Activated CD4-positive, alpha-beta memory T cell treated with anti-CD3 and anti-CD28 coated beads for 36 hours (primary cell): ENCODE measurements at regions not wholly inside any gene's neighbourhood (a gene's known extent, or its start where the extent isn't known, plus 50 kb on each side); places are given as distances from the start of the nearest gene placed in this dataset.

Experiments used
- CTCF ChIA-PET: fragments of 350-600 bp; sonication (Branson Sonifier 250); formaldehyde crosslinking; loops from one replicate; lab custom pipeline; 2021; ENCODE audit warnings: antibody characterized with exemption, inconsistent platforms; lab: Charles Lee
- POLR2A ChIA-PET: fragments of 350-600 bp; sonication (Branson Sonifier 250); formaldehyde crosslinking; loops from one replicate; lab custom pipeline; 2021; ENCODE audit warnings: antibody characterized with exemption; lab: Charles Lee
- DNase-seq: peaks from one replicate; pipeline ENCODE4 v3.0.0-alpha.2; 2020
- H3K27ac Mint-ChIP-seq: one replicate; pipeline ENCODE4 v1.8.0; 2021; ENCODE audit warnings: mixed read lengths
- H3K27me3 Mint-ChIP-seq: one replicate; pipeline ENCODE4 v1.8.0; 2021; ENCODE audit warnings: mixed read lengths
- H3K36me3 Mint-ChIP-seq: one replicate; pipeline ENCODE4 v1.8.0; 2021; ENCODE audit warnings: mixed read lengths
- H3K4me1 Mint-ChIP-seq: one replicate; pipeline ENCODE4 v1.8.0; 2021; ENCODE audit warnings: low read depth, mixed read lengths
- H3K4me3 Mint-ChIP-seq: one replicate; pipeline ENCODE4 v1.8.0; 2021; ENCODE audit warnings: mild to moderate bottlenecking, mixed read lengths
- H3K9me3 Mint-ChIP-seq: one replicate; pipeline ENCODE4 v1.8.0; 2021; ENCODE audit warnings: mixed read lengths
- intact Hi-C: fragments of 100-400 bp; cut with micrococcal nuclease; formaldehyde crosslinking; loops from one replicate; pipeline ENCODE4 v1.15.1; 2023

DNA sequence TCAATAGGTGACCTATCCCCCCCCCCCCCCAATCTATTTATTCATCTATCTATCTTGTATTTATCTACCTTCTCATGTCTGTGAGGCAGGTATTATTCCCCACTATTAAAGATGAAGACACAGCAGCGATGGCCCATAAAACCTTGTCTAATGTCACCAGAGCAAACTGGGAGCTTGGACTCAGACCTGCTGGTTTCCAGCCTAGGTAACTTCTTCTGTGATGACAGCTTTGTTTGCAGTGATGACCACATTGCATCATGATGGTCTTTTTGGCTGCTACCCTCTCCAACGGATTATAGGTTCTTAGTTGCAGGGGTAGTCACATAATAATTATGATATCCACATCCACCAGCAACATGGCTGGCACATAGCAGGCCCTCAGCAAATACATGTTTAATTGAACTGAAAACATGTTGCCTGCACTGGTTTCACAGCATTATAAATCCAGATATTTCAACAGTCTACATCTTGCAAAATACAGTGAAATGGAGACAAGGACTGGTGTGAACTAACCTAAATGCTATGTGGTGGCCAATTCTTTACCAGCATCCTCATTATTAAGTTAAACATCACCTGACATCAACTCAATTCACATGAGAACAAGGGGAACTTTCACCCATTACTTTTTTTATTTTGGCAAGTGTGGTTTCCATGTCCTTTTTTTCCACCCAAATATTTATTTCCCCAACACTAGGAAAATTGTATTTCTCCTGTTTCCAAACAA lies 712.5 kb upstream of the NRSN1 start:
- H3K27me3 Mint-ChIP-seq = no peaks in the 10 kb centered on the region
- peaks cover 2% of the 10 kb centered on the region for H3K9me3 Mint-ChIP-seq
- no peak overlapping the region for H3K4me3 Mint-ChIP-seq
- H3K36me3 Mint-ChIP-seq = no peaks in the 10 kb centered on the region
- intact Hi-C loops = no loop called here
- ChIA-PET CTCF (no interaction called here), POLR2A (no interaction called here)
- H3K27ac Mint-ChIP-seq = no peak overlapping the region
- DNase-seq = no peak
- H3K4me1 Mint-ChIP-seq = no peaks in the 10 kb centered on the region

DNA sequence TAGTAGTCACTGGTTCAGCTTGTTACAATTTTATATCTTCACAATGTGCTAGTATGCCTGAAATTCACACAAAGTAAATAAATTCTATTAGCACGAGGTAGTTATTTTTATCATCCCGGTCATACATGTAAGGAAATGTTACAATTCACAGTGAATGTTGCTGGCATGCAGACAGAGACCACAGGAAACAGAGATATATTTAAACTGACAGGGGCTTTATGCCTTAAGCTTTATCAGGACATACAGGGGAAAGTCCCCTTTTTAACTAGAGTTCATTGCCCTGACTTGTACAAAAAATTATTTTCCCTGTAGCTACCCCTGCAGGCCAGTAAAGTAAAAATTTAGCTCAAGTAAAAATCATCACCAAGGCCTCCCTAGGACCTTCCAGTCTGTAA lies 712.0 kb upstream of the NRSN1 start:
- no peak overlapping the region for H3K4me3 Mint-ChIP-seq
- H3K36me3 Mint-ChIP-seq = no peaks in the 10 kb centered on the region
- POLR2A ChIA-PET = no interaction called here
- H3K9me3 Mint-ChIP-seq = peaks cover 2% of the 10 kb centered on the region
- intact Hi-C loops = no loop called here
- CTCF ChIA-PET = no interaction called here
- DNase-seq = no peak
- H3K27me3 Mint-ChIP-seq = no peaks in the 10 kb centered on the region
- H3K27ac Mint-ChIP-seq = no peak overlapping the region
- H3K4me1 Mint-ChIP-seq = no peaks in the 10 kb centered on the region

DNA sequence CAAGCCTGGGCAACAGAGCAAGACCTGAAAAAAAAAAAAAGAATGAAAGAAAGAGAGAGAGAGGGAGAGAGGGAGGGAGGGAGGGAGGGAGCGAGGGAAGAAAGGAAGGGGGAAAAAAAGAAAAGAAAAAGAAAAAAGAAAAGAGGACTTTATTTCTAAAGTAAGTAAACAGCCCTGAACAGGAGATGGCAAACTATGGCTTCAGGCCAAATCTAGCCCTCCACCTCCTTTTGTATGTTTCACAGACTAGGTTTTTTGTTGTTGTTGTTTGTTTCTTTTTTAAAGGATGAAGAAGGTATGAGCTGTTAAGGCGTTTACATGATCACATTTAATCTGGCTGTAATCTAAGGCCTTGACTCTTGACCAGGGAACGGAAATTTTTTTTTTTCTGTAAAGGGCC lies 711.1 kb upstream of the NRSN1 start:
- H3K27me3 Mint-ChIP-seq = no peaks in the 10 kb centered on the region
- H3K4me3 Mint-ChIP-seq = no peak overlapping the region
- DNase-seq = no peak
- ChIA-PET CTCF (no interaction called here), POLR2A (no interaction called here)
- H3K4me1 Mint-ChIP-seq = no peaks in the 10 kb centered on the region
- no peaks in the 10 kb centered on the region for H3K36me3 Mint-ChIP-seq
- H3K9me3 Mint-ChIP-seq = peaks cover 2% of the 10 kb centered on the region
- no peak overlapping the region for H3K27ac Mint-ChIP-seq
- intact Hi-C loops = no loop called here

DNA sequence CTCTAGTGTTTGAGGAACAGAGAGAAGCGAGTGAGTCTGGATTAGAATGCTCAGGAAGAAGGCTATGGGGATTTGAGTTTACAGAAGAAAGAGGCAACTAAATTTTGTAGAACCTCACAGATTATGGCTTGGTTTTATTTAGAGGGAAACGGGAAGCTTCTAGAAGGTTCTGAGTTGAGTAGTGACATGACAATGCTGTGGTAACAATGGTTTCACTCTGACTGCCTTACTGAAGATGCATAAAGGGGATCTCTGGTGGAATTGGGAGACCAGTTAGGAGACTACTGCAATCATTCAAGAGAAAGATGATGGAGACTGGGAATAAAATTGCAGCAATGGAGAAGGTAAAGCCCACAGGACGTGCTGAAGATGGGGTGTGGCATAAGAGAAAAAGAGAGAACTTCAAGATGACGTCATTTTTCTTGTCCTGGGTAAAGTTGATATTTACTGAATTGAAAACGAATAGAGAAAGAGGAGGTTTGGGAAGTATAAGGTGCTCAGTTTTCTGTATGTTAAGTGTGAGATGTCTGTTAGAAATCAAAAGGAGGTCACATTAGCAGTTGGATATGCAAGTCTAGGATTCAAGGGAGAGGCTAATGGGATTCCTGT lies 710.1 kb upstream of the NRSN1 start:
- H3K4me1 Mint-ChIP-seq = no peaks in the 10 kb centered on the region
- CTCF ChIA-PET = no interaction called here

DNA sequence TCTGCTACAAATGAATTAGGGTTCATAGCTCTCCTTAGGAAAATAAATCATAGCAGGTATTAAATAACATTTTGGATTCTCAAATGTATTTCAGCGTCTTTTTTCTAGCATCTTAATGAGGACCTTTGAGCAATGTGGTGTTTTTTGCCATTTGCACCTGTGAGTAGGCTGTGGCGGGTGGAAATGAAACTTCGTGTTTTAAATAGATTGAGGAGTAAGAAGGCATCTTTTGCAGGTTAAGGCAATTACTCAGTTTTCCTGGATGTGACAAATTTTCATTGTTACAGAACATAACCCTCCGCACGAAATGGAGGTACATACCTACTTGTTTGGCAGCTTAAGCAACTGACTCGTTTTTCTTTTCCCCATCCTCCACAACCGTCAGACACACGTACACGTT lies 708.9 kb upstream of the NRSN1 start:
- Mint-ChIP-seq H3K27me3 (no peaks in the 10 kb centered on the region), H3K4me3 (no peak overlapping the region), H3K36me3 (no peaks in the 10 kb centered on the region), H3K9me3 (no peaks in the 10 kb centered on the region), H3K4me1 (no peaks in the 10 kb centered on the region), H3K27ac (no peak overlapping the region)
- no peak for DNase-seq
- CTCF ChIA-PET = no interaction called here
- intact Hi-C loops = no loop called here
- POLR2A ChIA-PET = no interaction called here

More for the DNA sequence above, 710.1 kb upstream of the NRSN1 start:
- H3K4me3 Mint-ChIP-seq = no peak overlapping the region
- POLR2A ChIA-PET = no interaction called here
- H3K9me3 Mint-ChIP-seq = no peaks in the 10 kb centered on the region
- intact Hi-C loops = no loop called here
- H3K27ac Mint-ChIP-seq = no peak overlapping the region
- no peaks in the 10 kb centered on the region for H3K27me3 Mint-ChIP-seq
- no peak for DNase-seq
- no peaks in the 10 kb centered on the region for H3K36me3 Mint-ChIP-seq

DNA sequence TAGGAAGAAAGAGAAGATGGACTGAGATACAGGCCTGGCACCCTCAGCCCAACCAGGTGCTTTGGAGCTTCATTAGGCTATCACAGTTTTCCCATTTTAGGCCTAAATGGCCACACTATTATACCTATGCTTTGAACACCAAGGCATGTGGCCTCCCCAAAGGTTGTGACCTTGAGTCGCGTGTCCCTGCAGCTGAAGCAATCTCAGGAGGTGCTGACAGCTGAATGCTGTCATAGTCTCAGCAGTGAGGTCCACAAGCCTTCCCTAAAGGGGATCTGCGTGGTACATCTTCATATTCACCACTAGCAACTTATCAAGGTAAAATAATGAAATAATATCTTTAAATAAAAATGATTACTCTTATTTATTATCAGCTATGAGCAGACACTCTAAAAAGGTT lies 707.9 kb upstream of the NRSN1 start:
- Mint-ChIP-seq H3K4me1 (no peaks in the 10 kb centered on the region), H3K36me3 (no peaks in the 10 kb centered on the region), H3K27ac (no peak overlapping the region), H3K9me3 (no peaks in the 10 kb centered on the region), H3K27me3 (no peaks in the 10 kb centered on the region), H3K4me3 (no peak overlapping the region)
- CTCF ChIA-PET = no interaction called here
- intact Hi-C loops = no loop called here
- no peak for DNase-seq
- POLR2A ChIA-PET = no interaction called here

DNA sequence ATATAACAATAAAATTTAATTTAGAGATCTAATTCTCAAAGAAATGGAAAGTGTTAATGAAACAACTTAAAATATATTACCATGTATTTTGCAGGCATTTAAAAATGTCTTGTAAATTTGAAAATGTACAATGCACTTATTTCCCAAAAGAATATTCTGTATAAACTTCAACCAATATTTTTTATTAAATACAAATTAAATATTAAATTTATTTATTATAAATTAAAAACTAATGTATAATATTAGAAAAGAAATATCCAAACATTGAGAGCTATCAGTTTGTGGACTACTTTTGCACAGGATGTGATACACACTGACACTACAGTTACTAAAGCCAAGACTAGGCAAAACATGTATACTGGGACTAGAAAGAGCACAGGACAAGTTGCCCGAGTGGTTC lies 707.0 kb upstream of the NRSN1 start:
- Mint-ChIP-seq H3K4me3 (no peak overlapping the region), H3K27me3 (no peaks in the 10 kb centered on the region), H3K36me3 (no peaks in the 10 kb centered on the region), H3K9me3 (peaks cover 7% of the 10 kb centered on the region), H3K4me1 (no peaks in the 10 kb centered on the region), H3K27ac (no peak overlapping the region)
- DNase-seq = no peak
- ChIA-PET CTCF (no interaction called here), POLR2A (no interaction called here)
- intact Hi-C loops = no loop called here

DNA sequence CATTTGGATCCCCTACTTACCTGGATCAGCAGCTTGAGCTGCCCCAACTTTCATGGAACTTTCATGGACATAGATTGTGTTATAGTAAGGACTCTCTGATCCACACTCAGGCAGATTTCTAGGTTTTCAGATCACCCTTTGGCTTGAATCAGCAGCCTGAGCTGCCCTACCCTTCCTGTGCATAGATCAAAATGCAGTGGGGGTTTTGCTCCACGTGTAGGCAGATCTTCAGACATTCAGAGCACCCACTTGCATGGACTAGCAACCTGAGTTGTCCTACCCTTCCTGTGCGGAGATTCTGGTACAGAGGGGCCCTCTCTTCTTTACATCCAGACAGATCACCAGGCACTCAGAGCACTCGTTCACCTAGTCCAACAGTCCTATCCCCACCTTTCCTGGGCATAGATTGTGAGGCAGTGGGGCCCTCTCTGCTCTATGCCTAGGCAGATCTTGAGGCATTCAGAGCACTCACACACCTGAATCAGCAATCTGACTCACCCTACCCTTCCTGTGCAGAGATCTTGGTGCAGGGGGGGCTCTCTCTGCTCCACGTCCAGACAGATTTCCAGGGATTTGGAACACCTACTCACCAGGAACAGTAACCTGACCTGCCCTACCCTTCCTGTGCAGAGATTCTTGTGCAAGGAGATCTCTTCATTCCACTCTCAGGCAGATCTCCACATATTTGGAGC lies 705.2 kb upstream of the NRSN1 start:
- Mint-ChIP-seq H3K36me3 (no peaks in the 10 kb centered on the region), H3K4me3 (no peak overlapping the region), H3K9me3 (peaks cover 7% of the 10 kb centered on the region), H3K4me1 (no peaks in the 10 kb centered on the region), H3K27ac (no peak overlapping the region), H3K27me3 (no peaks in the 10 kb centered on the region)
- POLR2A ChIA-PET = no interaction called here
- intact Hi-C loops = no loop called here
- CTCF ChIA-PET = no interaction called here
- DNase-seq = no peak

DNA sequence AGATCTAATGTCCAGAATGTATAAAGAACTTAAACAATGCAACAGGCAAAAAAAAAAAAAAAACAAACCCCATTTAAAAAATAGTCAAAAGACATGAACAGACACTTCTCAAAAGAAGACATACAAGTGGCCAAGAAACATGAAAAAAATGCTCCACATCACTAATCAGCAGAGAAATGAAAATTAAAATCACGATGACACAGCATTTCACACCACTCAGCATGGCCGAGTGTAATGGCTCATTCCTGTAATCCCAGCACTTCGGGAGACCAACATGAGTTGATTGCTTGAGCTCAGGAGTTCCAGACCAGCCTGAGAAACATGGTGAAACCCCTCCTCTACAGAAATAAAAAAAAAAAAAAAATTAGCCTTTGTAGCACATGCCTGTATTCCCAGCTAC lies 701.4 kb upstream of the NRSN1 start:
- Mint-ChIP-seq H3K27me3 (no peaks in the 10 kb centered on the region), H3K27ac (no peak overlapping the region), H3K4me3 (no peak overlapping the region), H3K9me3 (peaks cover 25% of the 10 kb centered on the region), H3K4me1 (no peaks in the 10 kb centered on the region), H3K36me3 (no peaks in the 10 kb centered on the region)
- no peak for DNase-seq
- ChIA-PET CTCF (no interaction called here), POLR2A (no interaction called here)
- intact Hi-C loops = no loop called here

DNA sequence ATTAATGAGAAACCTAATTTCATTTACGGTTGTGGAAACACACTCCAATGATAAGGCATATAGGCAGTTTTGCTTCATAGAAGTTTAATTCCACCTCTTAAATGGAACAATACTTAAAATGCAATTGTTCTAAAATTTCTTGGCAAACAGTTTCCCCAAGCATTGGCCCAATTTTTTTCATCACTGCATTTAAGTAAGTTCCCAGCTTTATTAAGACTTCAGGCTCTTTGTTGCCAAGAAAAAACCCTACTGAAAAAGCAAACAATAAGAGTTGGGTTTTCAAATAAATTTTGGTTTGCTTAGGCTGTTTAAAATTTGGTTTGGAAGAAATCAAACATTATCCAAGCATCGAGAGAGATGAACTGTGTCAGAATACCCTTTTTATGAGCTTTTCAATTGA lies 690.9 kb upstream of the NRSN1 start:
- Mint-ChIP-seq H3K27ac (no peak overlapping the region), H3K36me3 (no peaks in the 10 kb centered on the region), H3K9me3 (peaks cover 8% of the 10 kb centered on the region), H3K4me3 (no peak overlapping the region), H3K27me3 (no peaks in the 10 kb centered on the region), H3K4me1 (no peaks in the 10 kb centered on the region)
- no peak for DNase-seq
- intact Hi-C loops = no loop called here
- POLR2A ChIA-PET = no interaction called here
- CTCF ChIA-PET = no interaction called here

DNA sequence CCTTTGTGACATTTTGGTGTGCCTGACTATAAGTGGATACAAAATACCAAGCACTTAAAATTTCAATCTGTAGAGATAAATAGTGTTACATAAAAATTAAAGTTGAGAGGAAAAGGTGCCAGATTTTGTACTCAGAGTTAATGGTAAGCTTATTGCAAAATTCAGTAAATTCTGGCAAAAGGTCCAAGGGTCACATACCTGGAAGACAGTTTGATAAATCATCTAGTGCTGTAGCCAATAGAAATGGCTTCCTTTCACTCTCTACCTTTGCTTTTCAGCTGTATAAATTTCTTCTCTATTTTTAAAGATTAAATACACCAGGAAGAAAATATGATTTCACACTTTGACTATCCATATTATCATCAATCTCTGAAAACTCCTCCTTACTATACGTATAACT lies 690.2 kb upstream of the NRSN1 start:
- H3K27me3 Mint-ChIP-seq = no peaks in the 10 kb centered on the region
- DNase-seq = no peak
- CTCF ChIA-PET = no interaction called here
- no peak overlapping the region for H3K27ac Mint-ChIP-seq
- no peaks in the 10 kb centered on the region for H3K4me1 Mint-ChIP-seq
- intact Hi-C loops = no loop called here
- H3K9me3 Mint-ChIP-seq = peaks cover 4% of the 10 kb centered on the region
- no peaks in the 10 kb centered on the region for H3K36me3 Mint-ChIP-seq
- POLR2A ChIA-PET = no interaction called here
- H3K4me3 Mint-ChIP-seq = no peak overlapping the region

DNA sequence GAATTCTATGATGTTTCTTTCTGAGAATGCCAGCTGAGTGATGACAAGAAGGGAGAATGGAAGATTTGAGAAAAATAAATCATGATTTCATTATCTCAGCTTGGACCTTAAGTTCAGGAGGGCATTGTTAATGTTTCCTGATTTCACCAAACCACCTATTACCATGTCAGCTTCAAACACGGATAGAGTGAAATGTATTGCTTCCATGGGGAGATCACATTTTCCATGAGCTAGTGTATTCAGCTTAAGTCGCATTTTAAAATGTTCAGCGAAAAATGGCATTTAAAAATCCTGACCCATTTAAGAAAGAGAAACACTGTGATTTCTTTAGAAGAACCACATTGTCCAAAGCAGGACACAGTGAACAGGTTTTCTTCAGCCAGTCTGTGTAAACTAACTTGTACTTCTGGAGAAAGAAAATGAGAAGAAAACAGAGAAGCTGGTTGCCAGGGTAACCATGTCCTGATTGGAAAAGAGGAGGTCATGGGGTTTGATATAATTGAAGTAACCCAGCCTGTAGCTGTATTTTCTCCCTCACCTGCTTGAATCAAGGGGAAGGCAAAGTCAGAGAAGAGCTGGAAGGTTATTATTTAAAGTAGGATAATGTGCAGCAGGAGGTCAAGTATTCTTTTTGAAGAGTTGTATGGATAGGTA lies 684.1 kb upstream of the NRSN1 start:
- Mint-ChIP-seq H3K4me3 (no peak overlapping the region), H3K4me1 (no peaks in the 10 kb centered on the region), H3K27me3 (no peaks in the 10 kb centered on the region), H3K27ac (no peak overlapping the region), H3K36me3 (no peaks in the 10 kb centered on the region), H3K9me3 (no peaks in the 10 kb centered on the region)
- POLR2A ChIA-PET = interaction anchor here (0.6 kb wide), 1 partner anchor 1229 kb away, joined by 3 read pairs; no protein-coding TSS in a partner anchor
- no peak for DNase-seq
- intact Hi-C loops = no loop called here
- CTCF ChIA-PET = no interaction called here
